SH-SY5Y (cell line): ENCODE measurements at regions not wholly inside any gene's neighbourhood (a gene's known extent, or its start where the extent isn't known, plus 50 kb on each side); places are given as distances from the start of the nearest gene placed in this dataset.

ENCODE experiments used
- GATA2 ChIP-seq: IDR thresholded peaks from 2 replicates; pipeline ENCODE4 v1.6.1; 2011; ENCODE audit warnings: mild to moderate bottlenecking, low read depth, low read length
- GATA3 ChIP-seq: IDR thresholded peaks from 2 replicates; pipeline ENCODE4 v1.6.1; 2011; ENCODE audit warnings: low read depth, mild to moderate bottlenecking, low read length, moderate library complexity

DNA sequence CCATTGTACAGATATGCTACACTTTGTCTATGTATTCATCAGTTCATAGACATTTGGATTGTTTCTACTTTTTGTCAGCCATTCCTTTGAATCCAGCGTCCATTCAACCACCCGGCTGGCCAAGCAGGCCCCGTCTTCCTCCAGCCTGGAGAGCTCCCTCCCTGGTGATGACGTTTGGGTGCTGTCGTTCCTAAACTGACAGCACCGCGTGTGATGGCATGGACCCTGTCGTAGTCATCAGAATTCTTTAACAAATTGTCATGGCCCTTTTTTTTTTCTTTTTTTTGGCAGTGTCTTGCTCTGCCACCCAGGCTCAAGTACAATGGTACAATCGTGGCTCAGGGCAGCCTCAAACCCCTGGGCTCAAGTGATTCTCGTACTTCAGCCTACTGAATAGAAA, 138.6 kb upstream of the ERRFI1 start:
- TF ChIP-seq GATA3 (no peak), GATA2 (no peak)
